22Rv1 (cell line): ENCODE measurements at regions not wholly inside any gene's neighbourhood (a gene's known extent, or its start where the extent isn't known, plus 50 kb on each side); places are given as distances from the start of the nearest gene placed in this dataset.

Experiments used
- ZFX ChIP-seq: fragments of 450-650 bp; IDR thresholded peaks from 2 replicates; pipeline ENCODE4 v1.6.1; 2017; ENCODE audit warnings: antibody characterized with exemption, borderline replicate concordance
- TF ChIP-seq, protein P1 (sequence below): fragments of 450-650 bp; IDR thresholded peaks from 2 replicates; pipeline ENCODE4 v1.5.1; 2017; ENCODE audit warnings: mild to moderate bottlenecking

DNA sequence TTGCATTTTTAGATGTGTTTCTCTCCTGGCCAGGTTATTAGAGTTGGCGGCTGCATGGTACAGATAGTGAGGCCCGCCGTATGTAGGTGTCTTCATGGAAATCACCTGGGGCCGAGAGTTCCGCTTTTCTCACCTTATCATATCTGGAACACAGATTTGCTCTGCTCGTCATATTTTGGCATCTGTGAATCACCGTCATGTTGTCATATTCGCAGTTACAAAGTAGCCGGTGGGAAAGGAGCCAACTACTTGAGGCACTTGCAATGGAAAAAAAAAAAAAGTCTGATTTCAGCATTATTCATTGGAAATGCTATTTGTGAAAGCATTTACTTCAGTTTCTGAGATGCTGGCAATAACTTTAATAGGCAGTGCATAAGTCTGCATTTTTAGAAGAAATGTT is 1715.2 kb upstream of the TENM3 start:
- TF ChIP-seq, protein P1, sequence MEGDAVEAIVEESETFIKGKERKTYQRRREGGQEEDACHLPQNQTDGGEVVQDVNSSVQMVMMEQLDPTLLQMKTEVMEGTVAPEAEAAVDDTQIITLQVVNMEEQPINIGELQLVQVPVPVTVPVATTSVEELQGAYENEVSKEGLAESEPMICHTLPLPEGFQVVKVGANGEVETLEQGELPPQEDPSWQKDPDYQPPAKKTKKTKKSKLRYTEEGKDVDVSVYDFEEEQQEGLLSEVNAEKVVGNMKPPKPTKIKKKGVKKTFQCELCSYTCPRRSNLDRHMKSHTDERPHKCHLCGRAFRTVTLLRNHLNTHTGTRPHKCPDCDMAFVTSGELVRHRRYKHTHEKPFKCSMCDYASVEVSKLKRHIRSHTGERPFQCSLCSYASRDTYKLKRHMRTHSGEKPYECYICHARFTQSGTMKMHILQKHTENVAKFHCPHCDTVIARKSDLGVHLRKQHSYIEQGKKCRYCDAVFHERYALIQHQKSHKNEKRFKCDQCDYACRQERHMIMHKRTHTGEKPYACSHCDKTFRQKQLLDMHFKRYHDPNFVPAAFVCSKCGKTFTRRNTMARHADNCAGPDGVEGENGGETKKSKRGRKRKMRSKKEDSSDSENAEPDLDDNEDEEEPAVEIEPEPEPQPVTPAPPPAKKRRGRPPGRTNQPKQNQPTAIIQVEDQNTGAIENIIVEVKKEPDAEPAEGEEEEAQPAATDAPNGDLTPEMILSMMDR: no peak
- TF ChIP-seq ZFX: no peak
